UCSD-AML1 (cell line): ENCODE measurements at regions not wholly inside any gene's neighbourhood (a gene's known extent, or its start where the extent isn't known, plus 50 kb on each side); places are given as distances from the start of the nearest gene placed in this dataset.

Source experiments
- DNase-seq: peaks from one replicate; lab custom pipeline; 2025; ENCODE audit not compliant: unreplicated experiment; lab: John Stamatoyannopoulos, UW

DNA sequence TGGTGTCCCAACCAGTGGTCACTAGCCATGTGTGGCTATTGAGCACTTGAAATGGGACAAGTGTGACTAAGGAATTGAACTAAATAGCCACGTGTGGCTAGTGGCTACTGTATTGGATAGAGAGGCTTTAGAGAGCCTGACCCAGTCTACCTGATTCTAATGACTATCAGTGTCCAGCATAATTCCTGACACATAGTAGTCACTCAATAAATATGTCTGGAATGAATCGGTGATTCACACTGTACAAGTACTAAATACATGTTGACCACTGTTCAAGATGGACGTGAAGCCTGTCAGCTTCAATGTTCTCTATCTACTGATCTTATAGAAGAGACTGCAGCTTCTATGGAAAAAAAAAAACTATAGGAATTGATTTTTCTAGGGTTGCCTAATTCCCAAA, 57.7 kb upstream of the MAST4 start:
- DNase-seq = no peak

DNA sequence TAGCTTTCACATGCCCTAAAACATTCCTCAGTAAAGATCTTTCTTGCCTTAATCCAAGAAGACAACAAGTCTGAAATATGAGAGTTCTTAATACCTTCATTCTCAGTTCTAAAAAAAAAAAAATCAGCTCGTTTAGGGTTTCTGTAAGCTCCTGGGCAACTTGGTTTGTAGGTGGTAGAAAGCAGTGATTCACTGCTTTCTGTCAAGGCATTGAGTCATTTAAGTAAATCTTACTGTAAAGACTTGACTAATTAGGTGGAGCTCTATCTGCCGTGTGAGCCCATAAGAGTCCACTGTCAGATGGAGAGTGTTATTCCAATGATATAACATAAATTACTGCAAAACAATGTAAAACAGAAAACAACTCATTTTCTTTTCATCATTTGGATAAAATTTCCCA, 56.1 kb upstream of the MAST4 start:
- DNase-seq = no peak

DNA sequence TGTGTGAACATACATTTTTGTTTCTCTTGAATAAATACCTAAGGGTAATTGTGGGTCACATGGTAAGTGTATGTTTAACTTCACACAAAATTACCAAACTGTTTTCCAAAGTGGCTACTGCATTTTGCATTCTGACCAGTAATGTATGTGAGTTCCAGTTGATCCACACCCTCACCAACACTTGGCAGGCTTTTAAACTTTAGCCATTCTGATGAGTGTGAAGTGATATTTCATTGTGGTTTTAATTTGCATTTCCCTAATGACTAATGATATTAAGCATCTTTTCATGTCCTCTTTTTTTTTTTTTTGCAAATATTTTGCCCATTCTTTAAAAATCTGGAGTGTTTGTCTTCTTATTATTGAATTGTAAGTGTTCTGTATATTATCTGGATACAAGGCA, 53.5 kb upstream of the MAST4 start:
- DNase-seq = no peak
